Stimulated activated CD4-positive, alpha-beta T cell treated with anti-CD3 and anti-CD28 coated beads, Interleukin-15, amount 100 ng/mL, for 1 hour (primary cell): ENCODE measurements at regions not wholly inside any gene's neighbourhood (a gene's known extent, or its start where the extent isn't known, plus 50 kb on each side); places are given as distances from the start of the nearest gene placed in this dataset.
A peak's percentile ranks its signal among the peaks of the same experiment; 100 is the strongest.

Experiments used
- DNase-seq, 2 donors: peaks; one replicate each; pipeline ENCODE4 v3.0.0-alpha.2; 2020; ENCODE audit warnings: low read depth in 1 of 2, low spot score in 1 of 2

DNA sequence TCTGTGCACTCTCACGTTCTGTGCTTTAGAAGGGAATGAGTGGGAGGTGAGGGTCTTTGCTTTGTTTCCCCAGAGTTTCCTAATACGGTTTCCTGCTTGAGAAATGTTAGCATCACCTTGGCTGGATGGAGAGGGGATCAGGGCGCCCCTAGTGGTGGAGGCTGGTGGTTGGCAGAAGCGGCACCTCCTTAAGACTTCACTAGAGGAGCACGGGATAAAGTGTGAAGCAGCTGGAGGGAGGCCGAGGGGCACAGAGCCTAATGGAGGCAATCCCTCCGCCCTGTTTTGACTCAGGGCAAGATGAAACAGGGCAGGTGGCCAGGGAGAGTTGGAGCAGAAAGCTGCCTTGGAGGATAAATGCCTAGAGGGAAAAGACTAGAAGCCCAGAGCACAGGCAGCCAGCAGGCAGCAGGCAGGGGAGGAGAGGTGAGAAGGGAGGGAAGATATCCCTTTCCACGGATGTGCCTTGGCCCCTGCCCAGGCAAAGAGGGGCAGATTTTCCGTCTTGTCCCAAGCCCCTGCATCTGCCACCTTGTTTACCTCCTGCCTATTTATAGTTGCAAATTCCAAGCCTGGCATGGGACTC lies 56.0 kb upstream of the BTRC start:
- peak; percentile 46 to 66 for DNase-seq

DNA sequence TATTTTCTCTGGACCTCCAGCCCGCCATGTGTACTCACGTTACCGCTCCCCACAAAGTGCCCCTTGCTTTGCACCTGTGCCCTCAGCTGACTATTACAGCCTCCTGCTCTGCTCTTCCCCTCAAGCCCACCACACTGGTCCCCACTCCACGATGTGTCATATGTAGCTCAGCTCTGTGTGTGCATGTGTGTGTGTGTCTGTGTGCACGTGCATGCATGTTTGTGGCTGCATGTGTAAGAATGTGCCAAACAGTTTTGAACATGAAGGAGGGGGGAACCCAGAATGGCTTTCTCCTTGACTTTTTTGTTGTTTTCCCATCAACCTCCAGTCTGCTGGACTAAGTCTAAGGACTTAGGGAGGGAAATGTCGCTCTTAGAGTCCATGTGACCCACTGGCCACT lies 54.8 kb upstream of the BTRC start:
- no peak for DNase-seq

DNA sequence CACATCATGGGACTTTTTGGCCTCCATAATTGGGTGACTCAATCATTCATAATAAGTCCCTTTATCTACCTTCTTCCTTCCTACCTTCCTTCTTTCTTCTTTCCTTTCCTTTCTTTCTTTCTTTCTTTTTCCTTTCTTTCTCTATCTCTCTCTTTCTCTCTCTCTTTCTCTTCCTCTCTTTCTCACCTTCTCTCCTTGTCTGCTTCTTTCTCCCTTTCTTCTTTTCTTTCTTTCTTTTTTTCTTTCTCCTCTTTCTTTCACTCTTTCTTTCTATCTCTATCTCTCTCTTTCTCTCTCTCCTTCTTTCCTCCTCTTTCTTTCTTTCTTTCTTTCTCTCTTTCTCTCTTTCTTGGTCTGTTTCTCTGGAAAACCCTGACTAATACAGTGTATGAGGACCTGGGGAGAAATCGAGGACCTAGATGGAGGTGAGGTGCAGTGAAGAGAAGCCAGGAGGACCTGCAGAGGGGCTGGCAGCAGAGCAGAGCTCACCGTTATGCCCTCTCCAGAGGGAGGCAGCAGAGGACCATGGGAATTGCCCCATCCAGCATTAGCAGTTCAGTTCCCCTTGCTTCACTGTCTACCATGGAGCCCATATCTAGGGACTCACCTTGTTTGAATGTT lies 52.7 kb upstream of the BTRC start:
- DNase-seq = peak in 1 of 2 donors; percentile 20

DNA sequence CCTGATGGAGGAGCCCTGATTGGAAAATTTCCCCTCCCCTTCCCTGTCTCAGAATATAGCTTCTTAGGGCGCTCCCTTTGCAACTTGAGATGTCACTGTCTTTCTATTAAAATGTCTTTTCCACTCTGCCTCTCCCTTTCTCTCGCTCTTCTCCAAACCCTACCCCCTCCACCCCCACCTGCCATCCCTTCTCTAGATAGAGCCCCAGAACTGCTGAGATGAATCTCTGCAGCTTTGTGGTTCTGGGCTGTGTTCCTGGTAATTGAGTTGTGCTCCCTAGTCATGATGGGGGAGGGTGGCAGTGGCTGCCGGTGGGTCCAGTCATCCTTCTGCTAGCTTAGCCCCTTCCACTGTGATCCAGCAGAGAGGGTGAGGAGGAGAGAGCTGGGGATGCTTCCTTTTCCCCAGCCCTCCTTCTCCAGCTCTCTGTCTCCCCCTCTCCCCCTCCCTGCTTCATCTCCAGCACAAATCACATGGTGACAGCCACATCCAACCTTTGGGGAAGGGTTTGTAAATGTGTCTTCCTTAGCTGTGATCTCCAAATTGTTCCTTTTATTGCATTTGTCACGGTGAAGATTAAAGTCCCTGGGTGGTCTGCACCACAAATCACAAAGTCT lies 50.8 kb upstream of the BTRC start:
- no peak for DNase-seq
